H9 (cell line): ENCODE measurements at regions not wholly inside any gene's neighbourhood (a gene's known extent, or its start where the extent isn't known, plus 50 kb on each side); places are given as distances from the start of the nearest gene placed in this dataset.

Experiments used
- DNase-seq: peaks from one replicate; pipeline ENCODE4 v3.0.0-alpha.2; 2017
- H2AFZ ChIP-seq: one replicate; pipeline ENCODE4 v1.6.1; 2013; ENCODE audit warnings: mild to moderate bottlenecking, low read length, control low read depth, moderate library complexity
- H2AK5ac ChIP-seq: 2 replicates; pipeline ENCODE4 v1.6.1; 2013; ENCODE audit warnings: low read length, control low read depth, mixed read lengths; ENCODE audit not compliant: insufficient read length
- H2BK120ac ChIP-seq: one replicate; pipeline ENCODE4 v1.6.1; 2013; ENCODE audit warnings: low read depth, mild to moderate bottlenecking, low read length, control low read depth, inconsistent platforms; ENCODE audit not compliant: poor library complexity, severe bottlenecking
- H2BK12ac ChIP-seq: 2 replicates; pipeline ENCODE4 v1.6.1; 2013; ENCODE audit warnings: low read length, control low read depth, mixed read lengths, low read depth; ENCODE audit not compliant: insufficient read length
- H2BK15ac ChIP-seq: 2 replicates; pipeline ENCODE4 v1.6.1; 2013; ENCODE audit warnings: low read depth, low read length, control low read depth
- H2BK20ac ChIP-seq: one replicate; pipeline ENCODE4 v1.6.1; 2013; ENCODE audit warnings: low read depth, mild to moderate bottlenecking, low read length, control low read depth, inconsistent platforms; ENCODE audit not compliant: poor library complexity, severe bottlenecking
- H2BK5ac ChIP-seq: 2 replicates; pipeline ENCODE4 v1.6.1; 2013; ENCODE audit warnings: low read length, control low read depth, mixed read lengths; ENCODE audit not compliant: insufficient read length
- H3K14ac ChIP-seq: 2 replicates; pipeline ENCODE4 v1.6.1; 2013; ENCODE audit warnings: low read length, control low read depth; ENCODE audit not compliant: insufficient read depth
- H3K18ac ChIP-seq: 2 replicates; pipeline ENCODE4 v1.6.1; 2013; ENCODE audit warnings: low read depth, mild to moderate bottlenecking, mixed read lengths, low read length, control low read depth; ENCODE audit not compliant: insufficient read length
- H3K23ac ChIP-seq: 2 replicates; pipeline ENCODE4 v1.6.1; 2013; ENCODE audit warnings: low read length, control low read depth, mixed read lengths, low read depth; ENCODE audit not compliant: insufficient read length
- H3K23me2 ChIP-seq: 2 replicates; pipeline ENCODE4 v1.6.1; 2013; ENCODE audit warnings: low read depth, mild to moderate bottlenecking, mixed read lengths, low read length, control low read depth; ENCODE audit not compliant: insufficient read length, poor library complexity, severe bottlenecking
- H3K27ac ChIP-seq: 2 replicates; pipeline ENCODE4 v1.5.1; 2013; ENCODE audit warnings: low read length, control low read depth, mixed read lengths, low read depth; ENCODE audit not compliant: insufficient read length
- H3K27me3 ChIP-seq: 2 replicates; pipeline ENCODE4 v1.6.1; 2013; ENCODE audit warnings: low read length, control low read depth, inconsistent platforms; ENCODE audit not compliant: insufficient read depth
- H3K4ac ChIP-seq: 2 replicates; pipeline ENCODE4 v1.6.1; 2013; ENCODE audit warnings: low read depth, mild to moderate bottlenecking, control low read depth, inconsistent platforms, low read length, moderate library complexity
- H3K4me1 ChIP-seq: 2 replicates; pipeline ENCODE4 v1.6.1; 2013; ENCODE audit warnings: low read length, control low read depth, inconsistent platforms; ENCODE audit not compliant: insufficient read depth
- H3K4me2 ChIP-seq: 2 replicates; pipeline ENCODE4 v1.6.1; 2013; ENCODE audit warnings: low read length, control low read depth, mixed read lengths; ENCODE audit not compliant: insufficient read length, insufficient read depth
- H3K56ac ChIP-seq: 2 replicates; pipeline ENCODE4 v1.6.1; 2013; ENCODE audit warnings: low read depth, mild to moderate bottlenecking, mixed read lengths, low read length, control low read depth; ENCODE audit not compliant: insufficient read length
- H3K79me1 ChIP-seq: 2 replicates; pipeline ENCODE4 v1.6.1; 2013; ENCODE audit warnings: low read depth, mild to moderate bottlenecking, moderate library complexity, low read length, control low read depth, inconsistent platforms; ENCODE audit not compliant: insufficient read depth, poor library complexity, severe bottlenecking
- H3K79me2 ChIP-seq: 2 replicates; pipeline ENCODE4 v1.6.1; 2013; ENCODE audit warnings: low read length, control low read depth, inconsistent platforms; ENCODE audit not compliant: insufficient read depth
- H3K9ac ChIP-seq: 2 replicates; pipeline ENCODE4 v1.6.1; 2013; ENCODE audit warnings: low read length, control low read depth, mixed read lengths; ENCODE audit not compliant: insufficient read length; ENCODE audit errors: extremely low read depth
- H3K9me3 ChIP-seq: one replicate; pipeline ENCODE4 v1.6.1; 2013; ENCODE audit warnings: low read depth, low read length, inconsistent platforms; ENCODE audit not compliant: control insufficient read depth
- H3T11ph ChIP-seq: one replicate; pipeline ENCODE4 v1.6.1; 2013; ENCODE audit warnings: mild to moderate bottlenecking, low read length, control low read depth, inconsistent platforms
- H4K20me1 ChIP-seq: one replicate; pipeline ENCODE4 v1.6.1; 2013; ENCODE audit not compliant: control insufficient read depth, insufficient read length, insufficient read depth
- H4K5ac ChIP-seq: 2 replicates; pipeline ENCODE4 v1.6.1; 2013; ENCODE audit warnings: low read depth, mild to moderate bottlenecking, mixed read lengths, low read length, control low read depth; ENCODE audit not compliant: insufficient read length
- H4K8ac ChIP-seq: replicated peaks from 2 replicates; pipeline ENCODE4 v1.6.1; 2013; ENCODE audit warnings: low read length, control low read depth, mixed read lengths, low read depth; ENCODE audit not compliant: insufficient read length
- H4K91ac ChIP-seq: 2 replicates; pipeline ENCODE4 v1.6.1; 2013; ENCODE audit warnings: low read depth, mild to moderate bottlenecking, moderate library complexity, mixed read lengths, low read length, control low read depth; ENCODE audit not compliant: insufficient read length
- H3K27ac Mint-ChIP-seq, 3 experiments: 2 replicates in 2 of 3; 3 replicates in 1 of 3; pipeline ENCODE4 v1.8.0; 2020 to 2021; ENCODE audit warnings: mixed read lengths in 3 of 3, mild to moderate bottlenecking in 1 of 3, moderate library complexity in 1 of 3
- H3K27me3 Mint-ChIP-seq: 2 replicates; pipeline ENCODE4 v1.8.0; 2021; ENCODE audit warnings: low read depth, mild to moderate bottlenecking, moderate library complexity, mixed read lengths
- H3K36me3 Mint-ChIP-seq, 3 experiments: 2 replicates in 2 of 3; 3 replicates in 1 of 3; pipeline ENCODE4 v1.8.0; 2020 to 2021; ENCODE audit warnings: low read depth in 3 of 3, mixed read lengths in 3 of 3; ENCODE audit not compliant: insufficient read depth in 1 of 3
- H3K4me1 Mint-ChIP-seq, 2 experiments: 2 replicates each; pipeline ENCODE4 v1.8.0; 2020; ENCODE audit warnings: mixed read lengths in 2 of 2
- H3K4me3 Mint-ChIP-seq, 2 experiments: 2 replicates in 1 of 2; 3 replicates in 1 of 2; pipeline ENCODE4 v1.8.0; 2020 to 2021; ENCODE audit warnings: mild to moderate bottlenecking in 2 of 2, mixed read lengths in 2 of 2, moderate library complexity in 1 of 2
- H3K9me3 Mint-ChIP-seq, 2 experiments: 2 replicates in 1 of 2; 3 replicates in 1 of 2; pipeline ENCODE4 v1.8.0; 2020; ENCODE audit warnings: mild to moderate bottlenecking in 2 of 2, mixed read lengths in 2 of 2, moderate library complexity in 1 of 2
- CTCF ChIP-seq: fragments of 200-600 bp; sonication (generic); conservative IDR thresholded peaks from 3 replicates; pipeline ENCODE4 v1.8.0; 2021; ENCODE audit warnings: antibody characterized with exemption, mild to moderate bottlenecking
- WGBS: extraction: QIAGEN DNeasy Blood & Tissue Kit; methylation state at CpG from one replicate; pipeline ENCODE4 v1.1.7; 2013; ENCODE audit warnings: missing lambda C conversion rate, low lambda C conversion rate, mixed read lengths; ENCODE audit not compliant: insufficient read length; ENCODE audit errors: extremely low coverage; 5-methylcytosine and 5-hydroxymethylcytosine counted together

- H3K27me3 Mint-ChIP-seq, result no peaks in the 10 kb centered on the region
- no peaks in the 10 kb centered on the region for H3K79me2 ChIP-seq
Measured at GRCh38 chr10:89857431-89858042, 156.1 kb downstream of the KIF20B start.

More at GRCh38 chr10:89857431-89858042, 156.1 kb downstream of the KIF20B start:
- no peak overlapping the region for H2BK20ac ChIP-seq
- H3K4me1 ChIP-seq, result peaks cover 4% of the 10 kb centered on the region
- DNase-seq, result no peak
- H2BK120ac ChIP-seq, result no peak overlapping the region
- no peak overlapping the region for H3K56ac ChIP-seq
- no peak overlapping the region for H4K8ac ChIP-seq
- H3K23ac ChIP-seq, result no peak overlapping the region
- no peak overlapping the region for H4K91ac ChIP-seq
- no peak overlapping the region for H3K4me3 Mint-ChIP-seq
- H3K9me3 ChIP-seq, result no peaks in the 10 kb centered on the region
- H4K5ac ChIP-seq, result no peak overlapping the region
- peaks cover 14 to 22% of the 10 kb centered on the region in 2 experiments for H3K4me1 Mint-ChIP-seq
- no peaks in the 10 kb centered on the region for H3K79me1 ChIP-seq
- no peak overlapping the region for H3K4me2 ChIP-seq
- no peaks in the 10 kb centered on the region for H3K23me2 ChIP-seq
- no CpG with 5 or more reads among the region's 1 CpG for WGBS
- H3K14ac ChIP-seq, result no peak overlapping the region
- no peak overlapping the region for H2AK5ac ChIP-seq
- no peak overlapping the region for H3K4ac ChIP-seq
- no peak overlapping the region for H3K18ac ChIP-seq
- H2BK12ac ChIP-seq, result no peak overlapping the region
- H3K27me3 ChIP-seq, result no peaks in the 10 kb centered on the region
- no peak overlapping the region for H2AFZ ChIP-seq
- no peak overlapping the region for H3K9ac ChIP-seq
- H3K27ac ChIP-seq, result no peak overlapping the region
- H4K20me1 ChIP-seq, result no peaks in the 10 kb centered on the region
- no peak overlapping the region for H2BK15ac ChIP-seq
- no peak overlapping the region for H3T11ph ChIP-seq
- H3K9me3 Mint-ChIP-seq, result peaks cover 0 to 2% of the 10 kb centered on the region in 2 experiments; a peak in 3 of 5 replicates
- no peak for TF ChIP-seq CTCF
- no peaks in the 10 kb centered on the region for H3K36me3 Mint-ChIP-seq
- H2BK5ac ChIP-seq, result no peak overlapping the region
- no peak overlapping the region; a peak in 1 of 7 replicates for H3K27ac Mint-ChIP-seq
